Right lobe of liver (tissue), 4 donors: ENCODE measurements at regions not wholly inside any gene's neighbourhood (a gene's known extent, or its start where the extent isn't known, plus 50 kb on each side); places are given as distances from the start of the nearest gene placed in this dataset.

ENCODE experiments used
- CTCF ChIP-seq, 4 donors: fragments of 200-600 bp in 3 of 4; fragments of 450-650 bp in 1 of 4; IDR thresholded peaks; one replicate each; pipeline versions ENCODE4 v1.5.1 to v1.8.0; 2016 to 2022; ENCODE audit warnings: antibody characterized with exemption in 4 of 4, mild to moderate bottlenecking in 2 of 4
- POLR2A ChIP-seq: fragments of 450-650 bp; IDR thresholded peaks from one replicate; pipeline ENCODE4 v1.6.1; 2017; ENCODE audit warnings: antibody characterized with exemption, mild to moderate bottlenecking
- donor health status: DM: no; HTN: no; CAD: no.
- donor health status: DM: no; HTN: no; CAD: no.
- donor health status: DM: no; HTN: yes; CAD: no.

DNA sequence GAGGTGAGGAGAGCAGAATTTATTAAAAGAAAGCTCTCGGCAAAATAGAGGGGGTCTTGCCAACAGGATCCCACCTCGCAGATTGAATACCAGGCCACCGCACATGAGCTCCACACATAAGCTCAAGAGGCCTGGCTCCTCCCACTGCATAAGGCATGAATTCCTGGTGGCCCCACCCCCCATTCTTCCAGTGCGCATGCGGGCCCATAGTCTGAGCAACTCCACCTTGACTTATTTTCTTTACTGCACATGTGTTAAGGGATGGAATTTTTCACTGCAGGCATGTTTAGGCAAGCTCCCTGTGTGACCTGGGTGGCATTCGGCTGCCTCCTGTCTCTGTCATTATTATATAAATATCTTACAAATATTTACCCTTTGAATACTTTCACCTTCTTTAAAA, 412.5 kb downstream of the RMST start:
- TF ChIP-seq CTCF (IDR thresholded peaks at IDR 0.05) (no peak), POLR2A (no peak)
